ENCODE measurements at regions not wholly inside any gene's neighbourhood (a gene's known extent, or its start where the extent isn't known, plus 50 kb on each side); places are given as distances from the start of the nearest gene placed in this dataset.

DNA sequence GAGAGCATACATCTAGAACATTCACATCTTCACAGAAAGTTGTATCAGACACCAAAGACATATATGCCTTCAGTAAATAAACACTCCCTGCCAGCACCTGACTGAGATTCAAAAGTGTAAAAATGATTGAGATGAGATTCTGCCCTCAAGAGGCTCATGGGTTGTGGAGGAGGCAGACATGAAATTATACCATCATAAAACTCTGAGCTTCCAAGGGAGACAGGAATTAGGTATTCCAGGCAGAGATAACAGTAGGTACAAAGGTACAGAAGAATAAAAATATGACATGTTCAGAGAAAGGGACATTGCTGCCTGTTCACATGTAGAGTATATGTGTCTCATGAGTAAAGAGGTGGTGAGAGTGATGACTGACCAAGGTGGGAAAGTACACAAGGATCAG is 322.3 kb downstream of the OSR1 start:
- no peaks in the 10 kb centered on the region for H3K27me3 ChIP-seq (ENCODE audit: control insufficient read depth in 2 of 2, insufficient read depth in 2 of 2, low read length in 2 of 2)
- no peak overlapping the region for H3K4me3 ChIP-seq (ENCODE audit: low read length)
- H3K4me1 ChIP-seq (ENCODE audit: control insufficient read depth in 2 of 2, insufficient read depth in 2 of 2, low read length in 2 of 2) = no peaks in the 10 kb centered on the region
- Mint-ChIP-seq H3K27ac (no peak overlapping the region), H3K9me3 (peaks cover 0 to 2% (median 0%) of the 10 kb centered on the region in 11 donors), H3K27me3 (no peaks in the 10 kb centered on the region), H3K4me1 (no peaks in the 10 kb centered on the region), H3K4me3 (no peak overlapping the region), H3K36me3 (peaks cover 0 to 7% (median 0%) of the 10 kb centered on the region in 5 donors)
- H3K27ac ChIP-seq (ENCODE audit: low read depth, low read length) = no peak overlapping the region
- H3K9me3 ChIP-seq (ENCODE audit: control insufficient read depth in 2 of 3, low read length in 3 of 3) = no peaks in the 10 kb centered on the region
- DNase-seq = no peak
- H3K36me3 ChIP-seq (ENCODE audit: control insufficient read depth in 2 of 3, insufficient read depth in 3 of 3, low read length in 3 of 3) = no peaks in the 10 kb centered on the region
- ChIA-PET CTCF (no interaction called here), POLR2A (no interaction called here)
- intact Hi-C loops (cut with micrococcal nuclease) = no loop called here
- no peak for ATAC-seq

GRCh38 chr2:19035238-19035637 is 323.2 kb downstream of the OSR1 start:
- Mint-ChIP-seq H3K9me3 (peaks cover 0 to 2% (median 0%) of the 10 kb centered on the region in 11 donors), H3K4me1 (no peaks in the 10 kb centered on the region), H3K4me3 (no peak overlapping the region), H3K36me3 (peaks cover 0 to 7% (median 0%) of the 10 kb centered on the region in 5 donors), H3K27ac (no peak overlapping the region), H3K27me3 (no peaks in the 10 kb centered on the region)
- POLR2A ChIA-PET = no interaction called here
- H3K4me3 ChIP-seq (ENCODE audit: low read length) = no peak overlapping the region
- CTCF ChIA-PET = no interaction called here
- H3K9me3 ChIP-seq (ENCODE audit: control insufficient read depth in 2 of 3, low read length in 3 of 3) = no peaks in the 10 kb centered on the region
- DNase-seq (no peak), ATAC-seq (no peak)
- no peak overlapping the region for H3K27ac ChIP-seq (ENCODE audit: low read depth, low read length)
- H3K36me3 ChIP-seq (ENCODE audit: control insufficient read depth in 2 of 3, insufficient read depth in 3 of 3, low read length in 3 of 3) = no peaks in the 10 kb centered on the region
- H3K27me3 ChIP-seq (ENCODE audit: control insufficient read depth in 2 of 2, insufficient read depth in 2 of 2, low read length in 2 of 2) = no peaks in the 10 kb centered on the region
- no peaks in the 10 kb centered on the region for H3K4me1 ChIP-seq (ENCODE audit: control insufficient read depth in 2 of 2, insufficient read depth in 2 of 2, low read length in 2 of 2)
- intact Hi-C loops (cut with micrococcal nuclease) = no loop called here

DNA sequence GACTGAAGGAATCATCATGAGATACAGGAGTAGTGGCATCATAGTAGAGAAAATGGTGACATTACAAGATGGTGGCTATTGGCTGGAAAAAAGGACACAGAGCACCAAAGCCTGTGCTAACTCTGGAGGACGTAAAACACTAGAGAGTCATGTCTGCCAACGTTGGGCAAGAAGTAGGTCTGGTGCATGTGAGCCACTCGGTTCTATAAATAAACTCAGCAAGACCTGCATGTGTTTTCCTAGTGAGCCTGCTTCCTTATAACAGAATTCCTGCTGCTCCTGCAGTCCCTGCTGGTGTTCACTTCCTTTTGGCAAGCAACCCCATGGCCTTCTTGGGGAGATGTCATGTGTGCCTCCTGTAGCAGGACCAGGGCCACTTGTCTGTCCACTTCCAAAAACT is 325.2 kb downstream of the OSR1 start:
- ChIA-PET POLR2A (no interaction called here), CTCF (no interaction called here)
- no peak overlapping the region for H3K4me3 Mint-ChIP-seq
- no peak overlapping the region for H3K4me3 ChIP-seq (ENCODE audit: low read length)
- intact Hi-C loops (cut with micrococcal nuclease) = no loop called here
- H3K4me1 ChIP-seq (ENCODE audit: control insufficient read depth in 2 of 2, insufficient read depth in 2 of 2, low read length in 2 of 2) = no peaks in the 10 kb centered on the region
- no peak overlapping the region for H3K27ac Mint-ChIP-seq
- no peaks in the 10 kb centered on the region for H3K9me3 ChIP-seq (ENCODE audit: control insufficient read depth in 2 of 3, low read length in 3 of 3)
- peaks cover 0 to 6% (median 0%) of the 10 kb centered on the region in 5 donors for H3K36me3 Mint-ChIP-seq
- H3K27me3 ChIP-seq (ENCODE audit: control insufficient read depth in 2 of 2, insufficient read depth in 2 of 2, low read length in 2 of 2) = no peaks in the 10 kb centered on the region
- H3K27me3 Mint-ChIP-seq = no peaks in the 10 kb centered on the region
- no peak for ATAC-seq
- no peaks in the 10 kb centered on the region for H3K4me1 Mint-ChIP-seq
- peaks cover 0 to 2% (median 0%) of the 10 kb centered on the region in 11 donors for H3K9me3 Mint-ChIP-seq
- no peak for DNase-seq
- no peaks in the 10 kb centered on the region for H3K36me3 ChIP-seq (ENCODE audit: control insufficient read depth in 2 of 3, insufficient read depth in 3 of 3, low read length in 3 of 3)
- no peak overlapping the region for H3K27ac ChIP-seq (ENCODE audit: low read depth, low read length)

DNA sequence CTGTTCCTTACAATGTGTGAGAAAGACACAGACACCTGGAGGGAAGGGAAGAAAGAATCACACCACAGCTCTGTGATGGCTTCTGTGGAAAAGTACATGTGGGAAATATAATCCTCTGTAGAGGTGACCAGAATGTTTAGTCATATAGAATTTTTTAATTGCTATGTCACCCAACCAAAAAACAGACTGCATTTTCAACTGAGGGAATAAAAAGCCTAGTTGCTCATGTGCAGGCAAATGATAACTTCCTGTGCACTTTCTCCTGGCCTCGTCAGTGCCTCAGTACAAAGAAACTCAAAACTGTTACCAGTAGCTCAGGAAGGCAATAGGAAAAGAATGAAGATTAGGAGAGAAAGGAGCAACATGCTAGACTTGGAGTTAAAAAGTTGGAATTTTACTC is 326.8 kb downstream of the OSR1 start:
- H3K9me3 ChIP-seq (ENCODE audit: control insufficient read depth in 2 of 3, low read length in 3 of 3) = no peaks in the 10 kb centered on the region
- intact Hi-C loops (cut with micrococcal nuclease) = no loop called here

DNA sequence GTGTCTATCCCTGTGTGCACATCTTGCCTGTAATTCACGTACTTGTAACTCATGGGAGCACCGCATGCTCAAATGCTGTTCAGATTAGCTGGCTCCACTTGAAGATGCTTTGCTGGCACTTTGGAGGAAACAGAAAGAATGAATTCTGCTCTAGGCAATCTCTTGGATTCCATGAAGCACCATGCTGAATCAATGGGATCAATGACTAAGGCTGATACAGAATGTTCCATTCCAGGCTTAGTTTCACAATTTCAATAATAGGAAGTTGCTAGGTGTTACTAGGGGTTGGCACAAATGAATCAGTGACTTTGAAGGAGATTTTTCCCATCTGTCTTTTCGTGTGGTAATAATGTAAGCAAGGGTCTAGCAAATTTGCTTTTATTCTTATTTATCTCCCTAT is 328.8 kb downstream of the OSR1 start:
- Mint-ChIP-seq H3K4me3 (no peak overlapping the region), H3K27ac (no peak overlapping the region), H3K27me3 (no peaks in the 10 kb centered on the region), H3K4me1 (no peaks in the 10 kb centered on the region), H3K36me3 (peaks cover 0 to 6% (median under 1%) of the 10 kb centered on the region in 5 donors), H3K9me3 (no peaks in the 10 kb centered on the region)
- H3K4me3 ChIP-seq (ENCODE audit: low read length) = no peak overlapping the region
- H3K27me3 ChIP-seq (ENCODE audit: control insufficient read depth in 2 of 2, insufficient read depth in 2 of 2, low read length in 2 of 2) = no peaks in the 10 kb centered on the region
- no peaks in the 10 kb centered on the region for H3K4me1 ChIP-seq (ENCODE audit: control insufficient read depth in 2 of 2, insufficient read depth in 2 of 2, low read length in 2 of 2)
- ChIA-PET POLR2A (no interaction called here), CTCF (no interaction called here)
- intact Hi-C loops (cut with micrococcal nuclease) = no loop called here
- DNase-seq = no peak
- H3K36me3 ChIP-seq (ENCODE audit: control insufficient read depth in 2 of 3, insufficient read depth in 3 of 3, low read length in 3 of 3) = no peaks in the 10 kb centered on the region
- H3K9me3 ChIP-seq (ENCODE audit: control insufficient read depth in 2 of 3, low read length in 3 of 3) = no peaks in the 10 kb centered on the region
- no peak overlapping the region for H3K27ac ChIP-seq (ENCODE audit: low read depth, low read length)
- no peak for ATAC-seq

More for the DNA sequence above, 326.8 kb downstream of the OSR1 start:
- H3K4me3 Mint-ChIP-seq = no peak overlapping the region
- CTCF ChIA-PET = no interaction called here
- no peaks in the 10 kb centered on the region for H3K27me3 ChIP-seq (ENCODE audit: control insufficient read depth in 2 of 2, insufficient read depth in 2 of 2, low read length in 2 of 2)
- no peak overlapping the region for H3K27ac Mint-ChIP-seq
- no peaks in the 10 kb centered on the region for H3K4me1 ChIP-seq (ENCODE audit: control insufficient read depth in 2 of 2, insufficient read depth in 2 of 2, low read length in 2 of 2)
- no peak overlapping the region for H3K27ac ChIP-seq (ENCODE audit: low read depth, low read length)
- POLR2A ChIA-PET = no interaction called here
- H3K36me3 ChIP-seq (ENCODE audit: control insufficient read depth in 2 of 3, insufficient read depth in 3 of 3, low read length in 3 of 3) = no peaks in the 10 kb centered on the region
- H3K9me3 Mint-ChIP-seq = peaks cover 0 to 2% (median 0%) of the 10 kb centered on the region in 11 donors
- H3K27me3 Mint-ChIP-seq = no peaks in the 10 kb centered on the region
- H3K4me1 Mint-ChIP-seq = no peaks in the 10 kb centered on the region
- ATAC-seq = no peak
- H3K4me3 ChIP-seq (ENCODE audit: low read length) = no peak overlapping the region
- DNase-seq = no peak
- peaks cover 0 to 6% (median 4%) of the 10 kb centered on the region in 5 donors for H3K36me3 Mint-ChIP-seq

DNA sequence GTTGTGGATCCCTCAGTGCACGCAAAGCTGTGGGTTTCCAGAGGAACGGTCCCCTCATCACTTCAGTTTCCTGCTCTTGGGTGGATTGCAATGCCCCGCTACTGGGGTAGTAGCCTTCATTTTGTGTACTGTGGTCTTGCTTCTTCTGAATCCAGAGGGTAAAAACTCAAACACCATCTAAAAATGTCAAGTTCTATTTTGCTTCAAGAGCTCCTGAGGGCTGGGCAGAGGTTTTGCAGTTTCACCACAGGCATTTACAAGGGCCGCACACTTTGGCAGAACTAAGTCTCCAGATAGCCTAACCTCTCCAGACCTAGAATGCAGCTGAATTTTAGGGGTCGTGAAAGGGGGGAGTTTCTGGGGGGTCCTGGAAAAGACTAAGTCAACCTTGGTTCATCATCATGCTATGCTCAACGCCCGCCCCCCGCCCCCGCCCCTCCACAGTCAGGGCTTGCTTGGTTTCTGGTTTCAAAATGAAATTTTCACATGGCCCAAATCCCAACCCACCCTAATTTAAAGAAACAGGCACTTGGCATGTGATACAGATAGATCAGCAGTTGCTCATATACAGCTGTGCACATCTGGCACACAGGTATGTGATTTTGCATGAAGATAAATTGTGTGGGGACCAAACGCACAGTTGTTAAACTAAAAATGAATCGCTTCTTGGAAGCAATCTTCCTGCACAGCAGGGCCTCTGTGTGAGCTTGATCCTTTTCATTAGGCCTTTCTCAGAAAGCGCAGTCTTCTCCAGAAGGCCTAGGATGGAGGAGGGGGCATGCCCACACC is 329.6 kb downstream of the OSR1 start:
- Mint-ChIP-seq H3K27ac (no peak overlapping the region), H3K36me3 (peaks cover 0 to 8% (median 0%) of the 10 kb centered on the region in 5 donors), H3K9me3 (peaks cover 0 to 2% (median 0%) of the 10 kb centered on the region in 11 donors), H3K4me1 (no peaks in the 10 kb centered on the region), H3K27me3 (no peaks in the 10 kb centered on the region), H3K4me3 (no peak overlapping the region)
- ATAC-seq = no peak
- H3K36me3 ChIP-seq (ENCODE audit: control insufficient read depth in 2 of 3, insufficient read depth in 3 of 3, low read length in 3 of 3) = no peaks in the 10 kb centered on the region
- no peak overlapping the region for H3K27ac ChIP-seq (ENCODE audit: low read depth, low read length)
- ChIA-PET POLR2A (no interaction called here), CTCF (no interaction called here)
- no peaks in the 10 kb centered on the region for H3K27me3 ChIP-seq (ENCODE audit: control insufficient read depth in 2 of 2, insufficient read depth in 2 of 2, low read length in 2 of 2)
- intact Hi-C loops (cut with micrococcal nuclease) = no loop called here
- no peak overlapping the region for H3K4me3 ChIP-seq (ENCODE audit: low read length)
- DNase-seq = no peak
- no peaks in the 10 kb centered on the region for H3K4me1 ChIP-seq (ENCODE audit: control insufficient read depth in 2 of 2, insufficient read depth in 2 of 2, low read length in 2 of 2)
- H3K9me3 ChIP-seq (ENCODE audit: control insufficient read depth in 2 of 3, low read length in 3 of 3) = no peaks in the 10 kb centered on the region

DNA sequence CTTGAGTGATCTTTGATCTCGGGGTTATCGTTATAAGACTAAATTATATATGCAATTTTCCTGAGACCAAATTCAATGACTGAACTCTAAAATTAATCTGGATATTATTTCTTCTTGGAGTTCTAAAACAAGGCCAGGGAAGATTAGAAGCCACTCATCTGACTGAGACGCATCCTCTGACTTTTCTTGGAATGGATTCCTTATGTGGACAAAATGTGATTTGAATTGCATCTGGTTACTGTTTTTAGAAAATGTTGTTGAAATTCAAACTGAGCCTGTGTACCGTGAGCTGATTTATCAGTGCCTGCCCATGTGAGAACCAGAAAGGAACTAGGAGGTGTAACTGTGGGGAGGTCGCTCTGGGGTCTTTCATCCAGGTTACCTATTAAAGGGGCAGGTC is 330.8 kb downstream of the OSR1 start:
- no peaks in the 10 kb centered on the region for H3K27me3 ChIP-seq (ENCODE audit: control insufficient read depth in 2 of 2, insufficient read depth in 2 of 2, low read length in 2 of 2)
- Mint-ChIP-seq H3K27me3 (no peaks in the 10 kb centered on the region), H3K4me3 (no peak overlapping the region), H3K36me3 (peaks cover 0 to 11% (median 0%) of the 10 kb centered on the region in 5 donors), H3K27ac (no peak overlapping the region), H3K9me3 (peaks cover 0 to 2% (median 0%) of the 10 kb centered on the region in 11 donors), H3K4me1 (no peaks in the 10 kb centered on the region)
- no peaks in the 10 kb centered on the region for H3K36me3 ChIP-seq (ENCODE audit: control insufficient read depth in 2 of 3, insufficient read depth in 3 of 3, low read length in 3 of 3)
- ChIA-PET CTCF (no interaction called here), POLR2A (no interaction called here)
- no peaks in the 10 kb centered on the region for H3K4me1 ChIP-seq (ENCODE audit: control insufficient read depth in 2 of 2, insufficient read depth in 2 of 2, low read length in 2 of 2)
- H3K4me3 ChIP-seq (ENCODE audit: low read length) = no peak overlapping the region
- H3K27ac ChIP-seq (ENCODE audit: low read depth, low read length) = no peak overlapping the region
- DNase-seq (no peak), ATAC-seq (no peak)
- no peaks in the 10 kb centered on the region for H3K9me3 ChIP-seq (ENCODE audit: control insufficient read depth in 2 of 3, low read length in 3 of 3)
- intact Hi-C loops (cut with micrococcal nuclease) = no loop called here
